CD14-positive monocyte (primary cell): ENCODE measurements at regions not wholly inside any gene's neighbourhood (a gene's known extent, or its start where the extent isn't known, plus 50 kb on each side); places are given as distances from the start of the nearest gene placed in this dataset.

Source experiments
- DNase-seq, 3 donors: peaks; one replicate each; pipeline ENCODE4 v3.0.0-alpha.2; 2011 to 2022
- H2AFZ ChIP-seq: 2 replicates; pipeline ENCODE4 v1.6.0; 2012; ENCODE audit warnings: mild to moderate bottlenecking, low read depth, low read length, inconsistent platforms; ENCODE audit not compliant: insufficient read depth, poor library complexity, severe bottlenecking
- H3K27ac ChIP-seq, 2 donors: 1 replicate in 1 of 2; 2 replicates in 1 of 2; pipeline ENCODE4 v1.5.1; 2012 to 2013; ENCODE audit warnings: low read length in 2 of 2, control low read depth in 1 of 2, inconsistent platforms in 1 of 2, low read depth in 1 of 2, mild to moderate bottlenecking in 1 of 2
- H3K27me3 ChIP-seq, 2 donors: one replicate each; pipeline versions ENCODE4 v1.6.0 to v1.6.1; 2011 to 2013; ENCODE audit warnings: low read length in 2 of 2; ENCODE audit not compliant: control insufficient read depth in 2 of 2, insufficient read depth in 2 of 2
- H3K36me3 ChIP-seq, 2 donors: replicated peaks in 1 of 2; 1 replicate in 1 of 2; 2 replicates in 1 of 2; pipeline versions ENCODE4 v1.5.1 to v1.6.1; 2012 to 2013; ENCODE audit warnings: low read length in 2 of 2, control low read depth in 1 of 2, inconsistent platforms in 1 of 2, mild to moderate bottlenecking in 1 of 2; ENCODE audit not compliant: insufficient read depth in 2 of 2, control insufficient read depth in 1 of 2
- H3K4me1 ChIP-seq, 2 donors: 1 replicate in 1 of 2; 2 replicates in 1 of 2; pipeline versions ENCODE4 v1.5.1 to v1.6.1; 2012 to 2013; ENCODE audit warnings: low read length in 2 of 2, control low read depth in 1 of 2, inconsistent platforms in 1 of 2, mild to moderate bottlenecking in 1 of 2, moderate library complexity in 1 of 2; ENCODE audit not compliant: insufficient read depth in 2 of 2, control insufficient read depth in 1 of 2
- H3K4me2 ChIP-seq: replicated peaks from 2 replicates; pipeline ENCODE3; 2012; ENCODE audit warnings: low read length, moderate library complexity, mild to moderate bottlenecking; ENCODE audit not compliant: poor library complexity, severe bottlenecking; ENCODE audit errors: extremely low read depth
- H3K4me3 ChIP-seq, 3 experiments: fragments of 200-600 bp in 1 of 3; sonication (generic) in 1 of 3; replicated peaks in 1 of 3; 1 replicate in 2 of 3; 2 replicates in 1 of 3; pipeline ENCODE4 v1.5.1; 2011 to 2013; ENCODE audit warnings: low read length in 3 of 3, mild to moderate bottlenecking in 3 of 3, control low read depth in 2 of 3, low read depth in 2 of 3, inconsistent platforms in 1 of 3, moderate library complexity in 1 of 3
- H3K79me2 ChIP-seq: 2 replicates; pipeline ENCODE4 v1.6.0; 2012; ENCODE audit warnings: mild to moderate bottlenecking, control low read depth, inconsistent platforms, low read length, moderate library complexity; ENCODE audit not compliant: insufficient read depth
- H3K9ac ChIP-seq: 2 replicates; pipeline ENCODE4 v1.6.0; 2017; ENCODE audit warnings: low read length, mild to moderate bottlenecking; ENCODE audit not compliant: insufficient read depth, poor library complexity, severe bottlenecking
- H3K9me3 ChIP-seq, 2 donors: replicated peaks in 1 of 2; 1 replicate in 1 of 2; 2 replicates in 1 of 2; pipeline versions ENCODE4 v1.5.1 to v1.6.1; 2012 to 2013; ENCODE audit warnings: low read length in 2 of 2, control low read depth in 1 of 2; ENCODE audit not compliant: control insufficient read depth in 1 of 2, insufficient read depth in 1 of 2
- H4K20me1 ChIP-seq: 2 replicates; pipeline ENCODE4 v1.6.0; 2012; ENCODE audit warnings: mild to moderate bottlenecking, low read length, control low read depth, moderate library complexity; ENCODE audit not compliant: insufficient read depth
- H3K27ac Mint-ChIP-seq, 7 donors: one replicate each; pipeline ENCODE4 v1.8.0; 2020; ENCODE audit warnings: mild to moderate bottlenecking in 7 of 7, mixed read lengths in 7 of 7, moderate library complexity in 6 of 7, inconsistent platforms in 2 of 7
- H3K27me3 Mint-ChIP-seq, 3 donors: one replicate each; pipeline ENCODE4 v1.8.0; 2021 to 2022; ENCODE audit warnings: low read depth in 3 of 3, mild to moderate bottlenecking in 3 of 3, mixed read lengths in 3 of 3, moderate library complexity in 3 of 3, inconsistent platforms in 1 of 3
- H3K36me3 Mint-ChIP-seq, 2 donors: one replicate each; pipeline ENCODE4 v1.8.0; 2020; ENCODE audit warnings: mixed read lengths in 2 of 2, inconsistent platforms in 1 of 2, mild to moderate bottlenecking in 1 of 2
- H3K4me1 Mint-ChIP-seq: one replicate; pipeline ENCODE4 v1.8.0; 2020; ENCODE audit warnings: mild to moderate bottlenecking, mixed read lengths
- H3K4me3 Mint-ChIP-seq, 2 donors: one replicate each; pipeline ENCODE4 v1.8.0; 2020; ENCODE audit warnings: mild to moderate bottlenecking in 2 of 2, mixed read lengths in 2 of 2, moderate library complexity in 1 of 2
- H3K9me3 Mint-ChIP-seq, 7 donors: one replicate each; pipeline ENCODE4 v1.8.0; 2020 to 2022; ENCODE audit warnings: mixed read lengths in 7 of 7, mild to moderate bottlenecking in 6 of 7, moderate library complexity in 6 of 7, inconsistent platforms in 2 of 7
- intact Hi-C, 2 donors: fragments of 100-400 bp; cut with micrococcal nuclease; formaldehyde crosslinking; loops; one replicate each; pipeline versions ENCODE4 v1.15.0 to v1.15.1; 2023
- TF ChIP-seq, protein P1 (sequence below): fragments of 200-600 bp; IDR thresholded peaks from one replicate; pipeline ENCODE4 v1.8.0; 2022; ENCODE audit warnings: antibody characterized with exemption, mild to moderate bottlenecking

DNA sequence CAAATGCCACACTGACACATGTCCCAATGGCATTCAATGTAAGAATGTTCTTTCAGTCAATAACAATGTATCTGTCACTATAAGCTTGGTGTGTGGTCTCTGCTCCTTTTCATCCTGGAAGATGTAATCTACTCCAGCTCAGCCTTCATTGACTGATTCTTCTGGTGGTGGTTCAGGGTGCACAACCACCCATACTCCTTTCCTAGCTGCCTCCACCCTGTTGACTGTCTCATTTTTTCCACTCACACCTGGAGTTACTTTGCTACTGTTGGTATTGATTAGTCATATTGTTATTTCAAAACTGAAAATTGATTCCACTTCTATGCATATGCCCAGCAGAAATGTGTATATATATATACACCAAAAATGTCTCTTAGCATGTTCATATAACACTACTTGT is 140.5 kb downstream of the ASB9 start:
- Histone ChIP-seq H4K20me1 (no peaks in the 10 kb centered on the region), H2AFZ (no peak overlapping the region), H3K27ac (no peak overlapping the region), H3K4me2 (no peak overlapping the region), H3K9ac (no peak overlapping the region), H3K4me3 (no peak overlapping the region), H3K9me3 (no peaks in the 10 kb centered on the region), H3K36me3 (no peaks in the 10 kb centered on the region), H3K79me2 (no peaks in the 10 kb centered on the region), H3K27me3 (peaks cover 0 to 5% of the 10 kb centered on the region in 2 donors), H3K4me1 (no peaks in the 10 kb centered on the region)
- DNase-seq, result no peak
- Mint-ChIP-seq H3K27ac (no peak overlapping the region), H3K9me3 (peaks cover 0 to 3% (median 0%) of the 10 kb centered on the region in 7 donors), H3K4me3 (no peak overlapping the region), H3K36me3 (no peaks in the 10 kb centered on the region), H3K27me3 (peaks cover 2 to 10% (median 4%) of the 10 kb centered on the region in 3 donors), H3K4me1 (no peaks in the 10 kb centered on the region)
- intact Hi-C loops, result no loop called here
- TF ChIP-seq, protein P1, sequence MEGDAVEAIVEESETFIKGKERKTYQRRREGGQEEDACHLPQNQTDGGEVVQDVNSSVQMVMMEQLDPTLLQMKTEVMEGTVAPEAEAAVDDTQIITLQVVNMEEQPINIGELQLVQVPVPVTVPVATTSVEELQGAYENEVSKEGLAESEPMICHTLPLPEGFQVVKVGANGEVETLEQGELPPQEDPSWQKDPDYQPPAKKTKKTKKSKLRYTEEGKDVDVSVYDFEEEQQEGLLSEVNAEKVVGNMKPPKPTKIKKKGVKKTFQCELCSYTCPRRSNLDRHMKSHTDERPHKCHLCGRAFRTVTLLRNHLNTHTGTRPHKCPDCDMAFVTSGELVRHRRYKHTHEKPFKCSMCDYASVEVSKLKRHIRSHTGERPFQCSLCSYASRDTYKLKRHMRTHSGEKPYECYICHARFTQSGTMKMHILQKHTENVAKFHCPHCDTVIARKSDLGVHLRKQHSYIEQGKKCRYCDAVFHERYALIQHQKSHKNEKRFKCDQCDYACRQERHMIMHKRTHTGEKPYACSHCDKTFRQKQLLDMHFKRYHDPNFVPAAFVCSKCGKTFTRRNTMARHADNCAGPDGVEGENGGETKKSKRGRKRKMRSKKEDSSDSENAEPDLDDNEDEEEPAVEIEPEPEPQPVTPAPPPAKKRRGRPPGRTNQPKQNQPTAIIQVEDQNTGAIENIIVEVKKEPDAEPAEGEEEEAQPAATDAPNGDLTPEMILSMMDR, result no peak

DNA sequence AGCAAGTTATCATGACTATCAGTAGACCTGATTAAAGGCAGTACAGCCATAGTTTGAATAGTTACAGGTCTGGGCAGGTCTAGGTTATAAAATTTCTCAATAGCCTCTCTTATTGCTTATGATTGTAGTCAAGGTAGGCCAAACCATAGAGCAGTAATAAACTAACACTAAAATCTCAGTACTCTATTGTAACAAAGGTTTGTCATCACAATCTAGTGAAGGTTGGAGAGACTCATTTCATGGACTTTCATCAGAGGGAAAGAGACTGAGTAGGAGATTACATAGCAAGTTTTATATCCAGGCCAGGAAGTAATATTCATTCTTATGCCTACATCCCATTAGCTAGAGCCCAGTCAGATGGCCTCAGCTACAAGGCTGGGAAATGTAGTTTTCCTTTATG is 141.0 kb downstream of the ASB9 start:
- no peak overlapping the region for H3K27ac Mint-ChIP-seq
- intact Hi-C loops, result no loop called here
- H3K4me3 ChIP-seq, result no peak overlapping the region

More for the DNA sequence above, 141.0 kb downstream of the ASB9 start:
- H3K27me3 Mint-ChIP-seq, result peaks cover 2 to 9% (median 4%) of the 10 kb centered on the region in 3 donors
- Histone ChIP-seq H4K20me1 (no peaks in the 10 kb centered on the region), H3K36me3 (no peaks in the 10 kb centered on the region), H2AFZ (no peak overlapping the region), H3K79me2 (no peaks in the 10 kb centered on the region), H3K4me1 (no peaks in the 10 kb centered on the region), H3K9ac (no peak overlapping the region), H3K27me3 (peaks cover 0 to 5% of the 10 kb centered on the region in 2 donors), H3K27ac (no peak overlapping the region), H3K9me3 (no peaks in the 10 kb centered on the region), H3K4me2 (no peak overlapping the region)
- TF ChIP-seq, protein P1, result no peak
- H3K4me3 Mint-ChIP-seq, result no peak overlapping the region
- no peak for DNase-seq
- no peaks in the 10 kb centered on the region for H3K36me3 Mint-ChIP-seq
- H3K9me3 Mint-ChIP-seq, result peaks cover 0 to 1% (median 0%) of the 10 kb centered on the region in 7 donors
- no peaks in the 10 kb centered on the region for H3K4me1 Mint-ChIP-seq
